Lung (tissue), 11 donors: ENCODE measurements at regions not wholly inside any gene's neighbourhood (a gene's known extent, or its start where the extent isn't known, plus 50 kb on each side); places are given as distances from the start of the nearest gene placed in this dataset.

ENCODE experiments used
- ATAC-seq: fragments of 200-7000 bp; cut with Tn5 transposase; one replicate; pipeline ENCODE4 v1.9.1; 2020; ENCODE audit warnings: moderate number of reproducible peaks; ENCODE audit not compliant: insufficient read depth, low FRiP score
- DNase-seq, 3 donors: peaks; one replicate each; pipeline ENCODE4 v3.0.0-alpha.2; 2013 to 2017
- H3K27ac ChIP-seq, 2 donors: one replicate each; pipeline ENCODE4 v1.5.1; 2013; ENCODE audit warnings: mild to moderate bottlenecking in 2 of 2, moderate library complexity in 2 of 2, control low read depth in 1 of 2, inconsistent platforms in 1 of 2, low read depth in 1 of 2, low read length in 1 of 2
- H3K27me3 ChIP-seq, 3 donors: one replicate each; pipeline ENCODE4 v1.5.1; 2013; ENCODE audit warnings: low read length in 2 of 3; ENCODE audit not compliant: control insufficient read depth in 3 of 3, insufficient read depth in 3 of 3
- H3K36me3 ChIP-seq, 4 donors: one replicate each; pipeline ENCODE4 v1.5.1; 2013; ENCODE audit warnings: low read length in 4 of 4, mild to moderate bottlenecking in 1 of 4, moderate library complexity in 1 of 4; ENCODE audit not compliant: control insufficient read depth in 4 of 4, insufficient read depth in 4 of 4
- H3K4me1 ChIP-seq, 5 donors: one replicate each; pipeline ENCODE4 v1.5.1; 2013; ENCODE audit warnings: low read length in 5 of 5, mild to moderate bottlenecking in 2 of 5, moderate library complexity in 1 of 5; ENCODE audit not compliant: control insufficient read depth in 5 of 5, insufficient read depth in 5 of 5
- H3K4me3 ChIP-seq: one replicate; pipeline ENCODE4 v1.5.1; 2013; ENCODE audit warnings: mild to moderate bottlenecking, control low read depth, moderate library complexity
- H3K9ac ChIP-seq, 2 donors: one replicate each; pipeline ENCODE4 v1.5.1; 2013; ENCODE audit warnings: low read length in 2 of 2, control low read depth in 1 of 2; ENCODE audit not compliant: insufficient read depth in 1 of 2
- H3K9me3 ChIP-seq, 4 donors: one replicate each; pipeline ENCODE4 v1.5.1; 2013; ENCODE audit warnings: low read length in 3 of 4, mild to moderate bottlenecking in 1 of 4, moderate library complexity in 1 of 4; ENCODE audit not compliant: control insufficient read depth in 4 of 4, insufficient read depth in 3 of 4
- WGBS, 2 donors: extraction: QIAGEN DNeasy Blood & Tissue Kit; methylation state at CpG; one replicate each; pipeline ENCODE4 v1.1.7; 2013; 5-methylcytosine and 5-hydroxymethylcytosine counted together
- TF ChIP-seq, protein P1 (sequence below): IDR thresholded peaks from 2 replicates; pipeline ENCODE4 v1.5.1; 2012; ENCODE audit warnings: mild to moderate bottlenecking; ENCODE audit errors: control extremely low read depth, extremely low read depth
- donor health status: control.
- donor health status: control.
- donor health status: Bipolar disorder and iron deficiency.
- donor health status: healthy.
- donor health status: DM: yes; HTN: yes; CAD: no.

DNA sequence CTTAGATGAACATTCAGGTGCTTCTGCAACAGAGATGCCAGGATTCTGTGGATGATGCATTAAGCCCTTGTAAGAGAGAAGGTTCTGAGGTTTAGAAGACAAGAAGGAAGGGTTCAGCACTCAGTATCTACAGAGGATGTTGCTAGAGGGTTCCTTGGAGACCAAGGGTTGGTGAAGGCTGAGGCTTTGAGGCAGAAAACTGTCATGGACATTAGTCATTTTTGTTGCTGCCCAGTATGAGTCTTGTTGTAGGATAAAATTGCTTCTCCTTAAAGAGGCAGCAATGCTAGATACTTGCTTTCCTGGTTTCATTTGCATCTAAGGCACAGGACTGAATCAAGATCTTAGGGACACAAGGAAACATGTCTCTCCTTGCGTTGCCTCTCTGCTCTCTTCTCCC lies 319.4 kb upstream of the NFIA start:
- peak in 1 of 3 donors; percentile 11 for DNase-seq
- no peak overlapping the region for H3K27ac ChIP-seq
- no peak overlapping the region for H3K4me3 ChIP-seq
- H3K4me1 ChIP-seq: peaks cover 0 to 38% (median 8%) of the 10 kb centered on the region in 5 donors
- WGBS, 2 donors: 95% methylated on average over 1 of the region's 1 CpG
- no peak overlapping the region for H3K9ac ChIP-seq
- H3K9me3 ChIP-seq: no peaks in the 10 kb centered on the region
- TF ChIP-seq, protein P1, sequence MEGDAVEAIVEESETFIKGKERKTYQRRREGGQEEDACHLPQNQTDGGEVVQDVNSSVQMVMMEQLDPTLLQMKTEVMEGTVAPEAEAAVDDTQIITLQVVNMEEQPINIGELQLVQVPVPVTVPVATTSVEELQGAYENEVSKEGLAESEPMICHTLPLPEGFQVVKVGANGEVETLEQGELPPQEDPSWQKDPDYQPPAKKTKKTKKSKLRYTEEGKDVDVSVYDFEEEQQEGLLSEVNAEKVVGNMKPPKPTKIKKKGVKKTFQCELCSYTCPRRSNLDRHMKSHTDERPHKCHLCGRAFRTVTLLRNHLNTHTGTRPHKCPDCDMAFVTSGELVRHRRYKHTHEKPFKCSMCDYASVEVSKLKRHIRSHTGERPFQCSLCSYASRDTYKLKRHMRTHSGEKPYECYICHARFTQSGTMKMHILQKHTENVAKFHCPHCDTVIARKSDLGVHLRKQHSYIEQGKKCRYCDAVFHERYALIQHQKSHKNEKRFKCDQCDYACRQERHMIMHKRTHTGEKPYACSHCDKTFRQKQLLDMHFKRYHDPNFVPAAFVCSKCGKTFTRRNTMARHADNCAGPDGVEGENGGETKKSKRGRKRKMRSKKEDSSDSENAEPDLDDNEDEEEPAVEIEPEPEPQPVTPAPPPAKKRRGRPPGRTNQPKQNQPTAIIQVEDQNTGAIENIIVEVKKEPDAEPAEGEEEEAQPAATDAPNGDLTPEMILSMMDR: no peak
- no peak for ATAC-seq
- H3K36me3 ChIP-seq: no peaks in the 10 kb centered on the region
- H3K27me3 ChIP-seq: no peaks in the 10 kb centered on the region

DNA sequence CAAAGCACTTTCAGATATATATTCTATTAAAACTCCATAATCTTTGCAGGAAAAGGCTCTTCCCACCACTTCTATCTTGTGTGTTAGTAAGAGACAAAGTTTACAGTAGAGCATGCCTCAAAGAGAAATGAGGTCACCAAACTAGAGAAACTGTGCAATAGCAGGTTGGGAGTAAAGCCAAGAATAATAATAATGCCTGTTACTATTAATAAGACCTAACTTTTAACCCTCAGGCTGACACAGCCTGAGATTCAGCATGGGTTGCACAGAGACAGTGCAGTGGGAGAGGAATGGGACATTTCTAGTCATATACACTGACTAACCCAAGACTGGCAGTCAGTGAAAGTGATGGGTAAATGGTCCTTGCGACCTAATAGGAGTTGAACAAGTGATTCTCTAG lies 320.2 kb upstream of the NFIA start:
- H3K4me3 ChIP-seq: no peak overlapping the region
- WGBS, 2 donors: 81 to 97% methylated on average over 1 of the region's 1 CpG
- TF ChIP-seq, protein P1: no peak
- no peaks in the 10 kb centered on the region for H3K36me3 ChIP-seq
- H3K9me3 ChIP-seq: no peaks in the 10 kb centered on the region
- no peaks in the 10 kb centered on the region for H3K27me3 ChIP-seq
- ATAC-seq (no peak), DNase-seq (peak in 2 of 3 donors; percentile 60 to 76)
- peaks cover 0 to 38% (median 8%) of the 10 kb centered on the region in 5 donors for H3K4me1 ChIP-seq
- no peak overlapping the region for H3K27ac ChIP-seq
- H3K9ac ChIP-seq: no peak overlapping the region

DNA sequence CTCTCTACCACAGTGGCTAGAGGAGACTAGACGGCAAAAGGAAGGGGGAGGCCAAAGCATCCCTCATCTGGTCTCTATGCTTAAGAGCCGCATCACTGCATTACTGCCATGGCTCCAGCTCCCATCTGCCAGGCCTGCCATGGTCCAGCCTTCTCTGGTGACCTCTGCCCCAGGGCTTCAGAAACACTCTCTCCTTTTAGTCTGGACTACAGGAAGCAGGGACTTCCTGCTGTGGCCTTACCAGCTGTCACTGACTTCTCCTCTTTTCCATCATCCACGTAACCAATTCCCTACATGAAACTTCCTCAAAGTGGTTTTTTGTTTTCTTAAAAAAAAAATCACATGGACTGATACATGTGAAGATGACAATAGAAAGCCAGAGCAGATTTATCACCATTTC lies 323.1 kb upstream of the NFIA start:
- no peak overlapping the region for H3K27ac ChIP-seq
- H3K9ac ChIP-seq: no peak overlapping the region
- H3K36me3 ChIP-seq: no peaks in the 10 kb centered on the region
- ATAC-seq (no peak), DNase-seq (no peak)
- TF ChIP-seq, protein P1: no peak
- WGBS, 2 donors: 56 to 72% methylated on average over 3 of the region's 3 CpGs
- H3K4me3 ChIP-seq: no peak overlapping the region
- H3K4me1 ChIP-seq: peaks cover 0 to 27% (median 8%) of the 10 kb centered on the region in 5 donors
- no peaks in the 10 kb centered on the region for H3K27me3 ChIP-seq
- H3K9me3 ChIP-seq: no peaks in the 10 kb centered on the region

DNA sequence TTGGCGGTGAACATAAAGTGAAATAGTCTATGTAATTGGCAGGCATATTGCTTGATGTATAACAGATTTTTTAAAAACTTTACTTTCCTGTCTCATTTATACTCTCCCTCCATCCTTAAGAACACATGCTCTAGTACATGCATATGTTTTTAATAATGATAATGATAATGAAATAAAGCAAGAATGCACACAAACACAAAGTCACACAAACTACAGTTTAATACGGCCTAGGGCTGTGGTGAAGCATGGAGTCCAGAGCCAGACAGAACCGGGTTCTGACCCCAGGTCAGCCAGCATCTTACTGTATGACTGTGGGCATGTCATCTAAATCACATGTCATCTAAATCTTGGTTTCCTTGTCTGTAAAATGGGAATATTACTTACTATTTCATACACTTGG lies 324.9 kb upstream of the NFIA start:
- DNase-seq (no peak), ATAC-seq (no peak)
- no peaks in the 10 kb centered on the region for H3K9me3 ChIP-seq
- TF ChIP-seq, protein P1: no peak
- H3K4me3 ChIP-seq: no peak overlapping the region
- no peak overlapping the region for H3K9ac ChIP-seq
- no peaks in the 10 kb centered on the region for H3K27me3 ChIP-seq
- peaks cover 0 to 28% (median 3%) of the 10 kb centered on the region in 5 donors for H3K4me1 ChIP-seq
- 77 to 92% methylated on average over 3 of the region's 3 CpGs for WGBS, 2 donors
- no peaks in the 10 kb centered on the region for H3K36me3 ChIP-seq
- H3K27ac ChIP-seq: no peak overlapping the region
